ENCODE measurements at regions not wholly inside any gene's neighbourhood (a gene's known extent, or its start where the extent isn't known, plus 50 kb on each side); places are given as distances from the start of the nearest gene placed in this dataset.

DNA sequence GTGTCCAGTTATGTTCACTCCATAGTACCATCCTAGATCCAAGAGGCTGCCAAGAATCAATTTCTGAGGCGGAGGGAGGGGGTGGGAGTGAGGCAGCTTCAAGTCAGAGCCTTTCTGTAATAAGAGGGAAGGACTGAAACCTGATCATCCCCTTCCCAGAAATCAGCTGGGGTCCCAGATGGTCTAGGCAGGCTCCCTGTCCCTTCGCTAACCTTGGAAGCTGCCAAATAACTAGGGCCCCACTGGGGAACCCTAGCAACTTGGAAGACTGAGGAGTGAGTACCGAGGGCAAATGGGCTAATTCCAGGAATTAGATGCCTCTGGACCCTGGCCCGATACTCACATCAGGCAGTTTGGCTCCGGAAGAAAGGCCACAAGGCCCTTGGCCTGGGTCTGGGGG lies 113.3 kb downstream of the NAV1 start:
- TF ChIP-seq, protein P1, sequence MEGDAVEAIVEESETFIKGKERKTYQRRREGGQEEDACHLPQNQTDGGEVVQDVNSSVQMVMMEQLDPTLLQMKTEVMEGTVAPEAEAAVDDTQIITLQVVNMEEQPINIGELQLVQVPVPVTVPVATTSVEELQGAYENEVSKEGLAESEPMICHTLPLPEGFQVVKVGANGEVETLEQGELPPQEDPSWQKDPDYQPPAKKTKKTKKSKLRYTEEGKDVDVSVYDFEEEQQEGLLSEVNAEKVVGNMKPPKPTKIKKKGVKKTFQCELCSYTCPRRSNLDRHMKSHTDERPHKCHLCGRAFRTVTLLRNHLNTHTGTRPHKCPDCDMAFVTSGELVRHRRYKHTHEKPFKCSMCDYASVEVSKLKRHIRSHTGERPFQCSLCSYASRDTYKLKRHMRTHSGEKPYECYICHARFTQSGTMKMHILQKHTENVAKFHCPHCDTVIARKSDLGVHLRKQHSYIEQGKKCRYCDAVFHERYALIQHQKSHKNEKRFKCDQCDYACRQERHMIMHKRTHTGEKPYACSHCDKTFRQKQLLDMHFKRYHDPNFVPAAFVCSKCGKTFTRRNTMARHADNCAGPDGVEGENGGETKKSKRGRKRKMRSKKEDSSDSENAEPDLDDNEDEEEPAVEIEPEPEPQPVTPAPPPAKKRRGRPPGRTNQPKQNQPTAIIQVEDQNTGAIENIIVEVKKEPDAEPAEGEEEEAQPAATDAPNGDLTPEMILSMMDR (IDR thresholded peaks at IDR 0.05 in 4 of 5, conservative IDR thresholded peaks at IDR 0.05 in 1 of 5) = no peak
- no peak for TF ChIP-seq POLR2A (IDR thresholded peaks at IDR 0.05)
- Histone ChIP-seq H3K36me3 (no peaks in the 10 kb centered on the region), H3K27ac (no peak overlapping the region), H3K4me3 (no peak overlapping the region), H3K27me3 (peaks cover 12 to 25% (median 21%) of the 10 kb centered on the region in 3 donors), H3K4me1 (peaks cover 26 to 34% of the 10 kb centered on the region in 2 donors), H3K9me3 (no peaks in the 10 kb centered on the region)
- ATAC-seq = no peak
- in situ Hi-C loops (cut with MboI; ENCODE audit: low sequenced_read_pairs in 4 of 4) = no loop called here
- DNase-seq = no peak
- intact Hi-C loops (cut with DNase I; ENCODE audit: low total_unique reads) = no loop called here

DNA sequence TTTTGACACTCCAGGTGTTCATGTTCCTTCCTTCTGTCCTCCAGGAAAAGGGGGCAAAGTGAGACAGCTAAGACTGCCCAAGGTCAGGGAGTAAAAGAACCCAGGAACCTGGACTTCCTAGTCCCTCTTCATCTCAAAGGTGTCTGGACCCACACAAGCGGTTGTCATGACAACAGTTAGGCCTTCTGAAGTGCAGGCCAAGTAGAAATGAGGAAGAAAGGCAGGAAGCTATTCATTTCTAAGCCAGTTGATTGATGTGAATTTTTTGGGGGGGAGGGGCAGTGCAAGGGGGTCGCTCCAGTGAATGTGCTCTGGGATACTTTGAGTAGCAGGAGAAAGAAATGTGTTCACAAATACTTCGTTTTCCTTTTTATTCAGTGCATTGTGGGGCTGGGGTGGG lies 114.3 kb downstream of the NAV1 start:
- Histone ChIP-seq H3K9me3 (no peaks in the 10 kb centered on the region), H3K27ac (no peak overlapping the region), H3K4me1 (peaks cover 17 to 26% of the 10 kb centered on the region in 2 donors), H3K36me3 (no peaks in the 10 kb centered on the region), H3K27me3 (peaks cover 12 to 22% (median 21%) of the 10 kb centered on the region in 3 donors), H3K4me3 (no peak overlapping the region)
- intact Hi-C loops (cut with DNase I; ENCODE audit: low total_unique reads) = no loop called here
- no peak for ATAC-seq
- DNase-seq = no peak
- no peak for TF ChIP-seq POLR2A (IDR thresholded peaks at IDR 0.05)
- TF ChIP-seq, protein P1 (IDR thresholded peaks at IDR 0.05 in 4 of 5, conservative IDR thresholded peaks at IDR 0.05 in 1 of 5) = no peak
- in situ Hi-C loops (cut with MboI; ENCODE audit: low sequenced_read_pairs in 4 of 4) = no loop called here

DNA sequence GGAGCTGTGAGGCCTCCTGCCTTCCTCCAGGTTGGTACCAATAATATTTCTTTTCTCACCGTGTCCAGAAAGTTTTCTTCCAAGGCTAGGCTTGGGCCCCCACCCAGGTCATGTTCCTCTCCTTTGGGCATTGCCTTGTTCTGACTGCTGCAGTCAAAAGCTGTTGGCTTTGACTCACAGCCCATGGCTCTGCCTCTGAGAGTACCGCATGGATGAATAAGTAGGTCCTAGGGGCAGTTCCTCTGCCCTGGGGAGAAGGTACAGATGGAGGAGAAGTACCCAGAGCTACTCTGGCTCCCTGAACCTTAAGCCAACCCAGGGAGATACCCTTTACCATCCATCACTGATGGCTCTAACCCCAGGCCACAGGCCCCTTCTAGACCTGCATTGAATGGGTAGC lies 115.0 kb downstream of the NAV1 start:
- intact Hi-C loops (cut with DNase I; ENCODE audit: low total_unique reads) = no loop called here
- DNase-seq (no peak), ATAC-seq (no peak)
- Histone ChIP-seq H3K4me1 (peaks cover 17 to 23% of the 10 kb centered on the region in 2 donors), H3K9me3 (no peaks in the 10 kb centered on the region), H3K27me3 (peaks cover 12 to 20% (median 19%) of the 10 kb centered on the region in 3 donors), H3K4me3 (no peak overlapping the region), H3K27ac (no peak overlapping the region), H3K36me3 (no peaks in the 10 kb centered on the region)
- TF ChIP-seq POLR2A (IDR thresholded peaks at IDR 0.05) = no peak
- TF ChIP-seq, protein P1 (IDR thresholded peaks at IDR 0.05 in 4 of 5, conservative IDR thresholded peaks at IDR 0.05 in 1 of 5) = no peak
- in situ Hi-C loops (cut with MboI; ENCODE audit: low sequenced_read_pairs in 4 of 4) = no loop called here

- in situ Hi-C loops (cut with MboI; ENCODE audit: low sequenced_read_pairs in 4 of 4) (no loop called here), intact Hi-C loops (cut with DNase I; ENCODE audit: low total_unique reads) (no loop called here)
- Histone ChIP-seq H3K36me3 (no peaks in the 10 kb centered on the region), H3K4me1 (peaks cover 11 to 12% of the 10 kb centered on the region in 2 donors), H3K27ac (peak overlapping the region in 1 of 4 donors; percentile 18), H3K9me3 (no peaks in the 10 kb centered on the region), H3K27me3 (peaks cover 5 to 7% (median 5%) of the 10 kb centered on the region in 3 donors), H3K4me3 (no peak overlapping the region)
- DNase-seq (no peak), ATAC-seq (no peak)
- TF ChIP-seq, protein P1 (IDR thresholded peaks at IDR 0.05 in 4 of 5, conservative IDR thresholded peaks at IDR 0.05 in 1 of 5) = no peak
- TF ChIP-seq POLR2A (IDR thresholded peaks at IDR 0.05) = no peak
Measured at GRCh38 chr1:201655243-201655642, 116.3 kb downstream of the NAV1 start.

DNA sequence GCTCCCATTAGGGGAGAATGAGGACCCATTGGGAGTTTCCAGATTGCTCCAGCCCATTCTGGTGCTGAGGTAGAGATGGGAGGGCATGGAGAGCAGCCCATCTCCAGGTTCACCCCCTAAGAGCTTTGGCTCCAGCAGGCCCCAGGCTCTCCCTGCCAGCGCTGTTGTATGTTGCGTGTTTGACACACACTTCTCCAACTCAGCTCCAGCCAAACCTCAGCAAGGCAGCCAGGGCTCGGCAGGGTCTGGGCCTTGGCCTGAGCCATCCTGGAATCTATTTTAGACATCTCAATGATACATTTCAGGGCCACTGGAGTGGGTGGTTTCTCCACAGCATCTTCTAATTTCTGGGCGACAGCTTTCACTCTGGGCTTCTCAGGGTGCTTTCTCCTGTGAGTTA lies 117.0 kb downstream of the NAV1 start:
- peaks cover 0 to under 1% (median 0%) of the 10 kb centered on the region in 3 donors for H3K27me3 ChIP-seq
- no peak for ATAC-seq
- TF ChIP-seq, protein P1 (IDR thresholded peaks at IDR 0.05 in 4 of 5, conservative IDR thresholded peaks at IDR 0.05 in 1 of 5) = no peak
- TF ChIP-seq POLR2A (IDR thresholded peaks at IDR 0.05) = no peak
- H3K36me3 ChIP-seq = no peaks in the 10 kb centered on the region
- no peak for DNase-seq
- no peaks in the 10 kb centered on the region for H3K9me3 ChIP-seq
- intact Hi-C loops (cut with DNase I; ENCODE audit: low total_unique reads) = no loop called here
- no peak overlapping the region for H3K27ac ChIP-seq
- in situ Hi-C loops (cut with MboI; ENCODE audit: low sequenced_read_pairs in 4 of 4) = no loop called here
- no peak overlapping the region for H3K4me3 ChIP-seq
- H3K4me1 ChIP-seq = peaks cover 4 to 6% of the 10 kb centered on the region in 2 donors
